NCI-H2107 treated with DMSO at 0.1 percent for 48 hours (cell line): ENCODE measurements at regions not wholly inside any gene's neighbourhood (a gene's known extent, or its start where the extent isn't known, plus 50 kb on each side); places are given as distances from the start of the nearest gene placed in this dataset.
A peak's percentile ranks its signal among the peaks of the same experiment; 100 is the strongest.
"Not testable (repeated sequence)": the region's sequence is repeated elsewhere in the genome, so short reads cannot be mapped to it uniquely, and the experiment has no call there.

Experiments
- DNase-seq: peaks from one replicate; lab custom pipeline; 2025; ENCODE audit not compliant: unreplicated experiment; lab: John Stamatoyannopoulos, UW

DNA sequence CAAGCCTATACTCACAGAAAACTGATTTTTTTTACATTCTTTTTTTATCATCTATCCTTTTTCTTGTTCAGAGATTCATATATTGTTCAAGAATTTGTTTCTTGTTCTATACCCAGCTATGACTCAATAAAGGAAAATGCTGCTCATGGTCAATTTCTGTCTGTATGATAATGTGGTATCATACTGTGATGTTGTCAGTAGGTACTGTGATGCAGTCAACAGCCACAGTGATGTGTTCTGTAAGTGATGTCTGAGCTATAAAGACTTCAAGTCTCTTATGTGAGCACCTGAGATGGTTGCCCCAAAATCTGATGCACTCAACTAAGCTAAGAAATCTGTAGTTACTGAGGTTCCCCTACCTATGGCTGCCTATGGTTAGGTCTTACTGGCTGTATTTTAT is 294.2 kb upstream of the GRIN3A start:
- no peak for DNase-seq

DNA sequence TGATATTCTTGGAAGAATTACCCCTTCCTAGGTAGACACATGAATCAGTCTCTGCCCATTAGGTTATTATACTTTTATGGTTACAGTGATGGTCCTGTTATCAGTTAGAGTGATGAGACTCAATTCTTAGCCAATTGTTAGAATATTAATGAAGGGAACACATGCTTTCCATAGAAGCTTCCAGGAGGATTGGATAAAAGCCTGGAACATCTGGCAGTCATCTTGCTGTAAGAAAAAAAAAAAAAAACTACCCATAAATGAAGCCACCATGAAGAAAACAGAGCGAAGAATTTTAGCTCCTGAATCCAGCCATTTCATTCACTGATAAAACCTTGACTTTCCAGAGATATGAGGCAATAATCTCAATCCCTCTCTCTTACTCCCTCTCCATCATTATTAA is 262.5 kb upstream of the GRIN3A start:
- no peak for DNase-seq

DNA sequence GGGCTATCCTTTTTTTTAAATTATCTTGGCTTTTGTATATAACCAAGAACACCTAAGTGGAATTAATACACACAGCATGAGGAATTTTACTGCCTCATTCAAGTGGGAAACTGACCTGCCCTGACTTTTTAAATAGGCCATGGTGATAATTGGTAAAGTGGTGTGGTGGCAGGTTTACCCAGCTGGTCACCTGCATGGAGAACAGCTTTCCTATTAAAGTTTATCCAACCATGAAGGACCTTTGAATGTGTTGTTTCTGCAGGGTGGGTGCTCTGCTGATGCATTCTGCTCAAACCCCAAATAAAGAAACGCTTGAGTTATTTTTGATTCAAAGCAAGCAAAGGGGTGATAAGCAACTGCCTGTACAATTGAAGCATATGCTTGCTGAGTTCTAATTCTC is 261.0 kb upstream of the GRIN3A start:
- peak; percentile 90 for DNase-seq

DNA sequence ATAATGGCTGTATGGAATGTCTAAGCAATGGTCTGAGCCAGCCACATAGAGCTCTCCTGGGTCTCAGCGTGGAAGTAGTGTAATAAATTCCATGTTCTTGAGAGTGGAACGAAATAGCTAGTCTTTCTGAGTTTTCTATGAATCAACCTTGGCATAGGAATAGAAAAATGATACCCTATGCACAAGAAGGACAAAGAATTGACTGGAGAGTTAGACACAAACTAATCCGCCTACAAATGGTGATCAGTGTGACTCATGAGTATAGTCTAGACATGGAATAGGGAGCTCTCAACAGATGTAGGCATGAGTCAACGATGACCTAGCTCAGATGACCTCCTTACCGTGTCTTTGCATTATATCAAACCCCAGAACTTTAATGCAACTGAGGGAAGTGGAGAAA is 256.8 kb upstream of the GRIN3A start:
- no peak for DNase-seq

DNA sequence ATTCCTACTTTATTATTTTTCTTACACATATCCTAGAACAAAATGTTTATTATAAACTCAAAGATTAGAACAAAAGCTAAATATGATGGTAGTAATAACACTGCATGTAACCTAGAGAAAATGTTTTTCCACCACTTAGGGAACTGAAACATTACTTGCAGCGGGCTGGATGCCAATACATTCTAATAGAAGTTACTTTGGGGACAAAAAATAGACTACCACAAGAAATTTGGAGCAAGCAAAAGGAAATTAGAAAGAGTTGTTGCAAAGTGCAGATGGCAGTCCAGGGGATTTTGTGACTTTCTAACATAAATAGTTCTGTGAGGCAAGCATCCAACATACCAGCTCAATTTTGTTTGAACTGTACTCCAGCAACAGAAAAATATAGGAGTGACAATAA is 255.3 kb upstream of the GRIN3A start:
- DNase-seq: no peak

DNA sequence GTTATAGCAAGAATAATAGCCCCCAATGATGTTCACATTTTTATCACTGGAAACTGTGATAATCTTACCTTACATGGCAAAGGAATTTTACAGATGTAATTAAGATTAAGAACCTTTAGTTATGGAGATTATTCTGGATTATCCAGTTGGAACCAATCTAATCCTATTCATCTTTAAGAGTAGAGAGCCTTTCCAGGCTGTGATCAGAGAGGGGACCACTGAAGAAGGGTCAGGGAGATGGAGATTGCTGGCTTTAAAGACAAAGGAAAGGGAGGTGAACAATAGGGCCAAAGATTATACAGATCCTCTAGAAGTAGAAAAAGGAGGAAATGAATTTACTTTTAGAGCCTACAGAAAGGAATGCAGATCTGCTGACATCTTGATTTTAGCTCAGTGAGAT is 253.5 kb upstream of the GRIN3A start:
- no peak for DNase-seq

DNA sequence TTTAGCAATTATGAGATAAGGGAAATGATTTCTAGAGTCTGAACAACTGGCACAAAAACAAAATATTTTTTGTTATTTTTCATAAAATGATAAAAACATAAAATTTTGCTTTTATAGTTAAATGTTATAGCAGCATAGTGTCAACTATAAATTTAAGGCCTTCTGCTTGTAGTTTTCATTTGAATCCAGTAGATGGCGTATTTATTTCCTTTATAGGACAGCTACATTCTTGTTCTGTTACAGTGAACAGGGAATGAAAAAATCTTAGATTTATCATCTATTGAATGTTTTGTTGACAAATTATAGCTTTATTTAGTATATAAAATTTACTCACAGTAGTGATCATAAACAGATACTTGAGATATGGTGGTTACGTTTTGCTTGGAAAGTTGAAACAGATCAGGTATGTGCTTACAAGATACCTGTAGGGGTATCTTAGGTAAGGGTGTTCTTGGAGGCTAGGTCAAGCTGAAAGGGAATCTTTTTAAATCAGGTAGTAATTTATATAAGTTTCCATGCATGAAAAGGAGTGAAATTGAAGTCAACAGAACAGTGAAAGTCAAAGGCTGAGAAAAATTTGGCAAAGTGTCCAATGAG is 239.3 kb upstream of the GRIN3A start:
- peak; percentile 35 for DNase-seq

DNA sequence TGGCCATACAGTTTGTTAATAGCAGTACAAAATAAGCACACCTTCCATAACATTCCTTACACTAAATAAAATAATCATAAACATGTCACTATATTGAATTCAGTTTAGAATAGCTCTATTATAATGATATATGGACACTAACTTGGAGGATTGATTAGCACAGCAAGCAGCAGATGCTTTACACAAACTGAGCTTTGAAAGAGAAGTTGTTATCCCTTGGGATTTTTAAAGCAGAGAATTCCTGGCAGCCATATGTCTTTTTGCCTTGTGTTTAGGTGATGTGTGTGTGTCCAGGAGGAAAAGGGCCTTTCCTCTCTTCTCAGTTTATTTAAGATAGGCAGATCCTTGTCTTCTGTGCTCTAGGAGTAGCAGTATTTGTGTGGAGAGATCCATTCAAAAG is 232.2 kb upstream of the GRIN3A start:
- DNase-seq: no peak

DNA sequence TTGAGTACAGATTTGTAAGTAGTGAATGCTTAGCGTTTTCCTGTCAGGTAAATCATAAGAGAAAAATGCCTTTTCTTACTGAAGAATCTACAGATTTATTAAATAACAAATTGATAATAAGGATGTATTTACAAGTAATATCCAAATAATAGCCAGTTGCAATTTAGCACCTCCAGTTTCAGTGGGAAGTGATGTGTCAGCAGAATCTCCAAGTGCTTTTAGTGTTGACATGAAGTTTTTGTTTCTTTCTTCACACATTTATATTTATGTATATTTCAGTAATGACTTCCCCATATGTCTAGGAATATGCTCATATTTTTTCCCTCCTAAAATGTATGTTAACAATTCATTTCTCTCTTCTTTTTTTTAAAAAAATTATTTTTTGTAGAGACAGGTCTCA is 229.9 kb upstream of the GRIN3A start:
- no peak for DNase-seq

DNA sequence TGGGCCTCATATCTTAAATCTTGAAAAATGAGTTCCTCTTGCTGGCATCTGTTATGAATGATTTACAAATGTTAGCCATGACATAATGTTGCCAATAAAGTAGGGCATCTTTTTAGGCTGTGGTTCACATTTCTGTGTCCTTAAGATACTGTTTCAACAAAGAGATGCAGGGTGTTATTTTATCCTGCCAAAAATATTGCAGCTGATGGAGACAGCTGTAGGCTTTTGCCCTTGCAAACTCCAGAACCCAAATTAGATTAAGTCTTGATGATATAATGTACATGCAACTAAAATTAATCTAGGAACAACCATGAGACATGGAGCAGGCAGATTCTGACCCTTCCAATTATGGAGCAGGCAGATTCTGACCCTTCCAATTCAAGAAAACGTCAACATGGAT is 228.2 kb upstream of the GRIN3A start:
- DNase-seq: no peak

DNA sequence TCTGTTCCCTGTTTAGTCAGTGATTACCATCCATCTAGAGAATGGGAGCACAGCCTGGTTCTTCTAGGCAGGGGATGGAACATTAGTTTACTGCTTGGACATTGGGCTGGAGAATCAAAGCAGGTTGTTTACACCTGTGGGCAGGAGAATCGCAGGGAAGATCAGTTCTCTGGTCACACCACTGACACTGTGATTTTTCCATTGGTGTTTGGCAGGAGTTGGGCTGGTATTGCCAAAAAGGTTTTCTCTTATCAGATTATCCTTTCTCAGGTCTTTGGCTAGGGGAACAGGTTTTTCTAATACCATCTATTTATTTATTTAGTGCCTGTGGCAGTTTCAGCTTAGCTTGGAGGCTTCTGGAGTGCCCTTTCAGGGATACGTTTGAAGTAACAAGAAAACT is 219.3 kb upstream of the GRIN3A start:
- no peak for DNase-seq

DNA sequence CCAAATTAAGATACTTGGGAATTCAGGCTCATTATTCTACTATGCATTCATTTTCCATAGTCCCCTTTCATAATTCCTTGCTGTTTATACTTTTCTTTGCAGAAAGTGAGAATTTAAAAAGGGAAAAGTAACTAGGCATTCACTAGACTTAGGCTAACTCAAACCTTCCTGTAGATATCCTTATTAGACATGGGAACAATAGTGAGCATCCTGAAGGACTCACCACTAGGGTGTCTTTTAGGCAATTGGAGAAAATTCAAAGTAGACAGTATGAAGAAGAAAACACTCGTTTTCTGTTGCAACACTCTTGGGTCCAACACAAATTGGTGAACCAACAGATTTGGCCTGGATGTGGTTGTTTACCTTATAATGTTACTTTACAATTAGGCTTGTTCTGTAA is 213.2 kb upstream of the GRIN3A start:
- DNase-seq: no peak

DNA sequence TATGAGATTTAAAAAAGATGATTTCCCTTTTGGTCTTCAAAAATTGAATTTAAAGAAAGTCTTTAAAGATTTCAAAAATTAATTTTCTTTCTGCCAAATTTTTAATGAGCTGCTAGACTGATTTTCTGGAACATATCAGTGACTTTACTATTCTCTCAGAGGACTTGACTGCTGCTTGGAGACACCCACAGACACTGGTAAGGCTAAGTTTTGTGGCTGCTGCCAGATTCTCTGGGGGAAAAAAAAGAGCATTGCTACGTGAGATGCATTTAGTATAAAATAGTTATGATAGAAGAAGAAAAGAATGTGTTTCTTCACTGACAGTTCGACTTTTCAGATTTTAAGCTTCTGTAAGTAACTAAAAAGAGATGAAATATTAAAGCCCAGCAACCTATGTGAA is 193.3 kb upstream of the GRIN3A start:
- no peak for DNase-seq

DNA sequence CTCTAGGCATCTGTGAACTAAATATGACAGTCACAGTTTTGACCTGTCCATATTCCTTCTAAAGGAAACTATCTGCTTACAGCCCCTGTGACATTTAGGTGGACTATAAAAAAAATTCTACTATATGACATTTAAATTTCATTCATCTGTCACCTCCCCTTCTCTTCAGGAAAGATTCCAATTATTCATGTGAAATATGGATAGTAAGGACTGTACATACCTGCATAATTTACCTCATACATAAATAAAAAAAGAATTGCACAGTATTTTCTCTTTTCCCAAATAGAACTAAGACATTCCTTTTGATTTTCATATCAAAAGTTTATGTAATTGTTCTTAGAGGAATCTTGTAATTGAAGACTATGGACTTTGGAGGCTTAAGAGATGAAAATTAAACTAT is 192.3 kb upstream of the GRIN3A start:
- no peak for DNase-seq

DNA sequence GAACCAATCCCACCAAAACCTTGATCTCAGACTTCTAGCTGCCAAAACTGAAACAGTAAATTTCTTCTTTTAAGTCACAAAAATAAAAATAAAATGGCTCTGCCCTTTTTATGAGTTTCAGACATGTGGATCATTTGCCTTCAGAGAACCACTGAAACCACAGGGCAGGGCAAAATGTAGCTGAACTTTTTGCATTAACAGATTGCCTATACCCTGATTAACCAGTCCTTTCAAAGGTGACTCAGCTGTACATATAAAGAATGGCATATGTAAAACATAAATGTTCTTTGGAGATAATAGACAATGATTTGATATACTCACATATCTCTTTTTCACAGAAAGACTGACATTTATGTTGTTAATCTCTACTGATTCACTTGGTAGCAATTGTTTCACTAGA is 187.1 kb upstream of the GRIN3A start:
- no peak for DNase-seq

DNA sequence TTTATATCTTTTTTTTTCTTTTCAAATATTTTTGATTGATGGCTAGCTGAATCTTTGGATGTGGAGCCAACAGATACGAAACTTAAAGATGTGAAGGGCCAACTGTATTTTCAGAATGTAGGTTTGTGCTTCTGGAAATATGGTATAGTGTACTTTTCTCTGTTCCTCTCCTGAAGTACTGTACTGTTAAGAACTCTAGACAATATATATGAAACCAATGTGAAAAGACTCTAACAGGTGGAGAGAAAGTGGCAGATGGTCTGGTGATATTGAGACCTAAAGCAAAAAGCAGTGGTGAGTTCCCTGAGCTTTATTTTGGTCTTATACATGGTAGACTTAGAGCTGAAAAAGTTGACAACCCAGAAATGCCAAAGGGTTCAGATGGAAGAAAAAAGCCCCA is 185.0 kb upstream of the GRIN3A start:
- DNase-seq: no peak

DNA sequence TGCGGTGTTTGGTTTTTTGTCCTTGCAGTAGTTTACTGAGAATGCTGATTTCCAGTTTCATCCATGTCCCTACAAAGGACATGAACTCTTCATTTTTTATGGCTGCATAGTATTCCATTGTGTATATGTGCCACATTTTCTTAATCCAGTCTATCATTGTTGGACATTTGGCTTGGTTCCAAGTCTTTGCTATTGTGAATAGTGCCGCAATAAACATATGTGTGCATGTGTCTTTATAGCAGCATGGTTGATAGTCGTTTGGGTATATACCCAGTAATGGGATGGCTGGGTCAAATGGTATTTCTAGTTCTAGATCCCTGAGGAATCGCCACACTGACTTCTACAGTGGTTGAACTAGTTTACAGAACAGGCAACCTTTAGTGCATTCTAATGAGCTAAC is 178.5 kb upstream of the GRIN3A start:
- not testable (repeated sequence) for DNase-seq

DNA sequence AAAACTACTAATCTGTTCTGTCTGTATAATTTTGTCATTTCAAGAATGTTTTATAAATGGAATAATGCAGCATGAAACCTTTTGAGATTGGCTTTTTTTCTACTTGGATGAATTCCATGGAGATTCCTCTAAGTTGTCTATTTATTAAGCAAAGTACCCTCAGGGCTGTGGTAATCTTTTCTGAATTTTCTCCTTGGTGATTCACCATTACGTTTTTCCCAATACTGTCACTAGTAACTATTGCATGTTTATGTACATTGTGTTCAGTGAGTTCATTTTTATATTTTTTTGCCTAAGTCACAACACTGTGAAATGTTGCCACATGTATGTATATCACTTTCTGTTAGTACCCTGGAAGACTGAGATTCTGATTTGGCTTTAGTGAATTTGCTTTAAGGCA is 177.0 kb upstream of the GRIN3A start:
- DNase-seq: no peak

DNA sequence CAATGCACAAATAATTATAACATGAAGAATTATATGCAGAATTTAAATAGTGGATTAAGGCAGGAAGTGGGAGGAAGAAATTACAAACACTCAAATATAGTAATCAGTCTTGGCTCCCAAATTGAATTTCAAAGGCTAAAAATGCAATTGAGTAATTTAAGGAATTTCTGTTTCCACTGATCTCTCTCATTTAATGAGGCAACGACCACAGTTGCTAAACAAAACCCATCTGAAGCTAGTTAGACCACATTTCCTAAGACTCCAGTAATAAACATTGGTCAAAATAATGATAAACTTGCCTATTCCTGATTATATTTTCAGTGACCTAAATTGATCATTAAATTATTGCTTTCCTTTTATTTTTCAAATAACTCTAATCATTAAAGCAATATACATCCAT is 174.3 kb upstream of the GRIN3A start:
- DNase-seq: no peak

DNA sequence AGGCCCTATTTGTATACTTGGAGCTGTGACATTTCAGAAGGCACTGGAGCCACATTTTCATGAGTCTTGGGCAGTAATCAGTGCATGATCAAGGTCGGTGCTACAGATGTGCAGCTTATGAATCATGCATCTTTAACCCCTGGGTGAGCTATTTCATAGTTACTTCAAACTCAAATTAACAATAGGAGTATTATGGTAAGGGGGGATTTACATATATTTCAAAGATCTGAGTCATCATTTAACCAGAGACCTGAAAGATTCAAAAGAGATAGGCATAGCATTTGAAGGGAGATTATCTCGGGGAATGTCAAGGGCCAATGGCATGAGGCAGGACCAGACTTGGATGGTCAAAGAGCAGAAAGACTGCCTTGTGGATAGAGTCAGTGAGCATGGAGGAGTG is 169.0 kb upstream of the GRIN3A start:
- DNase-seq: no peak

DNA sequence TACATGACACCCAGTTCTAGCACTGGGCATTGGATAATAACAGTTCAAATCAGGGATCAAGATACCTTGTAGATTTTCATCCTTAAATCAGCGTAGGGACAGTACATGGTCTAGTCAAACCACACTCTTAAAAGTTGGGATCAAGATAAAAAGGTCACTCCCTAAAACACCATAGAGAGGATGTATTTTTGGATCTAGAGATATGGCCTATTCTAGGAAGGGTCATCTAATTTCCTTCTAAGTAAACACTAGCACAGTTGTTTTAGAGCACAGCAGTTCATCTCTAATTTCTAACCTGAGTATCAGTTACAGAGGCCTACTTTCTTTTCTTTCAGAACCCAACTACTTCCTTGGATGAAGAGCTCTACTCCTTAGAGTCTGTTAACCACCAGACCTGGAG is 166.4 kb upstream of the GRIN3A start:
- DNase-seq: no peak

DNA sequence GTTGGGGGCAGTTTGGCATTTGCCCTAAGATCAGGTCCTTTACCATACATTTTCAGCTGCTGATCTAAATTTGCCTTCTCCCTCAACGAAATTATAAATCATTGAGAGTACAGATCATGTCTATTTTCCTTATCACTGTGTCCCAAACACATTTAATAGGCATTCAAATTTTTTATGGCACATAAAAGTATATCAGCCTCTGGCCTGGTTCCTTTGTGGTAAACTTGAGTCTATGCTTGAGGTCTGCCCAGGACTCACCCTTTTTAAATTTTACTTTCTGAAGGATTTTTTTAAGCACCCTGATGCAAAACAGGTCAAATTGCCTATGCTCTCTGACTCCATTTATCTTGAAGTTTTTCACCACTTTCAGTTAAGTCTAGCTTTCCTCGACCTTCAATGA is 163.6 kb upstream of the GRIN3A start:
- no peak for DNase-seq

DNA sequence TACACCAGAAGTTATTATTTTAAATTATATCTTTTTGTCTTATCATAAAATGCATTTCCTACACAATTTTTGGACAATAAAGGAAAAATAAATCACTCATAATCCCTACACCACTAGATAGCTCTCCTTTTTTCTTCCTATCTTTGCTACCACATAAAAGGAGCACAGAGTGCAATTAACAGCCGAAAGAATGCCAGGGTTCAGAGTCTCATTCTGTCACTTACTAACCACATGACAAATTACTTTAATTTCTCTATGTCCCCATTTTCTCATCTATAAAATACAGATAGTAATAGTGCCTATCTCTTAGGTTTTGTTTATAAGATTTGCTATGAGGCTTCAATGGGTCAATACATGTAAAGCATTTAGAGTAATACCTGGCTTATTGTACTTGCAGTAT is 158.7 kb upstream of the GRIN3A start:
- DNase-seq: no peak
